ENCODE measurements at regions not wholly inside any gene's neighbourhood (a gene's known extent, or its start where the extent isn't known, plus 50 kb on each side); places are given as distances from the start of the nearest gene placed in this dataset.

DNA sequence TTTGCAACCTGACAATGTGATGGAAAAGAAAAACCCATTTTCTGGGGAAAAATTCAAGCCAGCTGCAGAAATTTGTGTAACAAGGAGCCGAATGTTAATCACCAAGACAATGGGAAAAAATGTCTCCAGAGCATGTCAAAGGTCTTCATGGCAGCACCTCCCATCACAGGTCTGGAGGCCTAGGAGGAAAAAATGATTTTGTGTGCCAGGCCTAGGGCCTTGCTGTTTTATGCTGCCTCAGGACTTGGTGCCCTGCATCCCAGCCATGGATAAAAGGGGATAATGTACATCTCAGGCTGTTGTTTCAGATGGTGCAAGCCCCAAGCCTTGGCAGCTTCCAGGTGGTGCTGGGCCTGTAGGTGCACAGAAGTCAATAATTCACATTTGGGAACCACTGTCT, 747.7 kb downstream of the C6orf118 start:
- DNase-seq (no peak), ATAC-seq (ENCODE audit: low read depth) (no peak)
- no peak overlapping the region for H3K27ac ChIP-seq (ENCODE audit: insufficient read depth, low read length)
- H2BK5ac ChIP-seq (ENCODE audit: low read depth, low read length, poor library complexity, severe bottlenecking): no peak overlapping the region
- H2BK120ac ChIP-seq (ENCODE audit: low read depth, low read length): no peak overlapping the region
- H3K23ac ChIP-seq (ENCODE audit: low read depth, low read length): no peak overlapping the region
- WGBS, 2 experiments (ENCODE audit: extremely low coverage in 2 of 2, insufficient read length in 1 of 2): no CpG with 5 or more reads among the region's 1 CpG
- no TSS peak for BruUV-seq (replicated peaks)
- H3K36me3 ChIP-seq (ENCODE audit: control insufficient read depth, insufficient read depth, low read length): no peaks in the 10 kb centered on the region
- no peak overlapping the region for H2BK20ac ChIP-seq (ENCODE audit: low read depth, low read length)
- no peak overlapping the region for H3K14ac ChIP-seq (replicated peaks; ENCODE audit: low read depth, low read length)
- H3K79me1 ChIP-seq (ENCODE audit: low read depth in 1 of 2, low read length in 2 of 2): no peaks in the 10 kb centered on the region
- H3K4me2 ChIP-seq (ENCODE audit: low read depth, low read length): no peak overlapping the region
- H3K9me1 ChIP-seq (ENCODE audit: insufficient read depth, low read length): no peaks in the 10 kb centered on the region
- no peak overlapping the region for H4K8ac ChIP-seq (ENCODE audit: low read depth in 2 of 2, low read length in 2 of 2)
- H3K9ac ChIP-seq (ENCODE audit: low read depth, low read length): no peak overlapping the region
- CTCF ChIA-PET: no interaction called here
- intact Hi-C loops (cut with micrococcal nuclease): no loop called here
- H2AK9ac ChIP-seq (replicated peaks; ENCODE audit: low read depth, low read length, poor library complexity): no peak overlapping the region
- in situ Hi-C loops (cut with MboI; ENCODE audit: low sequenced_read_pairs): no loop called here
- no peak overlapping the region for H3K4ac ChIP-seq (ENCODE audit: low read depth, low read length)
- peaks cover 6% of the 10 kb centered on the region for H3K9me3 ChIP-seq (ENCODE audit: control insufficient read depth, insufficient read depth, low read length)
- TF ChIP-seq FOS (IDR thresholded peaks at IDR 0.05; ENCODE audit: low read depth, low read length): no peak
- POLR2A ChIA-PET (ENCODE audit: unreplicated experiment): no interaction called here
- no peak overlapping the region for H4K5ac ChIP-seq (ENCODE audit: low read depth, low read length)
- no peak overlapping the region for H3K4me3 ChIP-seq (ENCODE audit: insufficient read depth, low read depth, low read length)
- H2AK5ac ChIP-seq (ENCODE audit: low read depth, low read length): no peak overlapping the region
- no peak overlapping the region for H3K18ac ChIP-seq (ENCODE audit: low read depth, low read length)
- H2AFZ ChIP-seq (replicated peaks; ENCODE audit: low read length, poor library complexity): no peak overlapping the region
- H3K4me1 ChIP-seq (ENCODE audit: control insufficient read depth, insufficient read depth, low read length): no peaks in the 10 kb centered on the region
- H4K91ac ChIP-seq (ENCODE audit: insufficient read depth, low read depth, low read length): no peak overlapping the region
- H3K56ac ChIP-seq (ENCODE audit: extremely low read depth, insufficient read depth, low read length): no peak overlapping the region
- dilution Hi-C loops (cut with HindIII; ENCODE audit: low sequenced_read_pairs, unreplicated experiment): no loop called here
- H4K20me1 ChIP-seq (ENCODE audit: insufficient read depth, low read length): no peaks in the 10 kb centered on the region
- H3K27me3 ChIP-seq (ENCODE audit: control insufficient read depth, insufficient read depth, low read length): no peaks in the 10 kb centered on the region
- H2BK15ac ChIP-seq (ENCODE audit: low read depth, low read length): no peak overlapping the region

Data from IMR-90 (cell line).